Suprapubic skin (tissue), 4 donors: ENCODE measurements at regions not wholly inside any gene's neighbourhood (a gene's known extent, or its start where the extent isn't known, plus 50 kb on each side); places are given as distances from the start of the nearest gene placed in this dataset.

ENCODE experiments used
- DNase-seq, 2 donors: peaks; one replicate each; pipeline ENCODE4 v3.0.0-alpha.2; 2019; ENCODE audit warnings: low spot score in 2 of 2
- H3K27ac ChIP-seq: fragments of 200-600 bp; sonication (generic); one replicate; pipeline ENCODE4 v1.5.1; 2019
- H3K27me3 ChIP-seq: fragments of 200-600 bp; sonication (generic); one replicate; pipeline ENCODE4 v1.5.1; 2019
- H3K36me3 ChIP-seq: fragments of 200-600 bp; sonication (generic); one replicate; pipeline ENCODE4 v1.5.1; 2019
- H3K4me1 ChIP-seq: fragments of 200-600 bp; sonication (generic); one replicate; pipeline ENCODE4 v1.5.1; 2019
- H3K4me3 ChIP-seq: fragments of 200-600 bp; sonication (generic); one replicate; pipeline ENCODE4 v1.5.1; 2019; ENCODE audit warnings: mild to moderate bottlenecking
- H3K9me3 ChIP-seq: fragments of 200-600 bp; sonication (generic); one replicate; pipeline ENCODE4 v1.5.1; 2019
- EP300 ChIP-seq: sonication (generic); formaldehyde crosslinking; IDR thresholded peaks from one replicate; pipeline ENCODE4 v1.6.1; 2017; ENCODE audit warnings: antibody characterized with exemption
- POLR2A ChIP-seq, 2 donors: fragments of 450-650 bp; IDR thresholded peaks; one replicate each; pipeline ENCODE4 v1.6.1; 2017; ENCODE audit warnings: antibody characterized with exemption in 2 of 2, mild to moderate bottlenecking in 2 of 2, moderate library complexity in 2 of 2
- POLR2AphosphoS5 ChIP-seq, 3 donors: sonication (generic); formaldehyde crosslinking; IDR thresholded peaks; one replicate each; pipeline ENCODE4 v1.6.1; 2017; ENCODE audit warnings: antibody characterized with exemption in 3 of 3
- WGBS: methylation state at CpG from one replicate; pipeline ENCODE4 v1.1.5; 2018; 5-methylcytosine and 5-hydroxymethylcytosine counted together
- TF ChIP-seq, protein P1 (sequence below), 2 donors: fragments of 200-600 bp in 1 of 2; fragments of 450-650 bp in 1 of 2; sonication (generic) in 1 of 2; IDR thresholded peaks; one replicate each; pipeline ENCODE4 v1.5.1; 2016 to 2019; ENCODE audit warnings: antibody characterized with exemption in 2 of 2, mild to moderate bottlenecking in 1 of 2, moderate library complexity in 1 of 2

DNA sequence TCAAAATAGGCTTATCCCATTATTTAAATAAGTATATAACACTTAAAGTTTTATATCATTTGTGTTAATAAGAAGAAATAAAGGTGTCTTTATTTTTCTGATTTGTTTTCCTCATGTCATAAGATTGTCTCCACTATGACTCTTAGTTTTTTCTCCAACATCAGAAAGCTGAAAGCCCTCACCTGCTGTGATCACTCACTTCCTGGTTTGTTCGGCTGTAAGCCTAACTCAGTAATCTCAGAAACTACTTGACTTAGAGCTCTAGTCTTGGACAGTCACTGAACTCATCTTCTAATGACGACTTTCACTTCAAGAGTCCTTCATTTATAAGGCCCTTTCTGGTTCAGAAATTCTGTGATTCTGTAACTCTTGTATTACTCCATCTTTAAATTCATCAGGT, 311.0 kb downstream of the ZEB2 start:
- Histone ChIP-seq H3K27ac (no peak overlapping the region), H3K36me3 (peaks cover 18% of the 10 kb centered on the region), H3K4me3 (no peak overlapping the region), H3K9me3 (no peaks in the 10 kb centered on the region), H3K4me1 (no peaks in the 10 kb centered on the region), H3K27me3 (no peaks in the 10 kb centered on the region)
- 95% methylated on average over 2 of the region's 2 CpGs for WGBS
- TF ChIP-seq, protein P1, sequence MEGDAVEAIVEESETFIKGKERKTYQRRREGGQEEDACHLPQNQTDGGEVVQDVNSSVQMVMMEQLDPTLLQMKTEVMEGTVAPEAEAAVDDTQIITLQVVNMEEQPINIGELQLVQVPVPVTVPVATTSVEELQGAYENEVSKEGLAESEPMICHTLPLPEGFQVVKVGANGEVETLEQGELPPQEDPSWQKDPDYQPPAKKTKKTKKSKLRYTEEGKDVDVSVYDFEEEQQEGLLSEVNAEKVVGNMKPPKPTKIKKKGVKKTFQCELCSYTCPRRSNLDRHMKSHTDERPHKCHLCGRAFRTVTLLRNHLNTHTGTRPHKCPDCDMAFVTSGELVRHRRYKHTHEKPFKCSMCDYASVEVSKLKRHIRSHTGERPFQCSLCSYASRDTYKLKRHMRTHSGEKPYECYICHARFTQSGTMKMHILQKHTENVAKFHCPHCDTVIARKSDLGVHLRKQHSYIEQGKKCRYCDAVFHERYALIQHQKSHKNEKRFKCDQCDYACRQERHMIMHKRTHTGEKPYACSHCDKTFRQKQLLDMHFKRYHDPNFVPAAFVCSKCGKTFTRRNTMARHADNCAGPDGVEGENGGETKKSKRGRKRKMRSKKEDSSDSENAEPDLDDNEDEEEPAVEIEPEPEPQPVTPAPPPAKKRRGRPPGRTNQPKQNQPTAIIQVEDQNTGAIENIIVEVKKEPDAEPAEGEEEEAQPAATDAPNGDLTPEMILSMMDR (IDR thresholded peaks at IDR 0.05): no peak
- TF ChIP-seq POLR2A (IDR thresholded peaks at IDR 0.05): no peak
- TF ChIP-seq POLR2AphosphoS5 (IDR thresholded peaks at IDR 0.05): no peak
- no peak for TF ChIP-seq EP300
- no peak for DNase-seq

DNA sequence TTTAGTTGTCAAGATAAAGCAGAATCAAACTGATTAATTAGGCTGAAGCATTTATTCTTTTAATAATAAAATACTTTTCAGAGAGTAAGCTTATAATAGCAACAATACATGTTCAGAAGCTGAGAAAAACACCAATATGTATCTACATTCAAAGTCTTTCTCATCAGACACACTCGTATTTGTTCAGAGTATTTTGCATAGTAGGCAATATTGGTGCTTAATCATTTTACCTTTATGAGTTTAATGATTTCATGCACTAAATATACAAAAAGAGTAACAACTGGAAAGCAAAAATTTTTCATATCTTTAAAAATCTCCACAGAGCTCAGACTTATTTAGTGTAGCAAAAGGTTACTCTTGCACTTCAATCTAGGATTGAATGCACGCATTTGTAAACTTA, 313.9 kb downstream of the ZEB2 start:
- 95% methylated on average over 2 of the region's 2 CpGs for WGBS
- no peak overlapping the region for H3K4me3 ChIP-seq

DNA sequence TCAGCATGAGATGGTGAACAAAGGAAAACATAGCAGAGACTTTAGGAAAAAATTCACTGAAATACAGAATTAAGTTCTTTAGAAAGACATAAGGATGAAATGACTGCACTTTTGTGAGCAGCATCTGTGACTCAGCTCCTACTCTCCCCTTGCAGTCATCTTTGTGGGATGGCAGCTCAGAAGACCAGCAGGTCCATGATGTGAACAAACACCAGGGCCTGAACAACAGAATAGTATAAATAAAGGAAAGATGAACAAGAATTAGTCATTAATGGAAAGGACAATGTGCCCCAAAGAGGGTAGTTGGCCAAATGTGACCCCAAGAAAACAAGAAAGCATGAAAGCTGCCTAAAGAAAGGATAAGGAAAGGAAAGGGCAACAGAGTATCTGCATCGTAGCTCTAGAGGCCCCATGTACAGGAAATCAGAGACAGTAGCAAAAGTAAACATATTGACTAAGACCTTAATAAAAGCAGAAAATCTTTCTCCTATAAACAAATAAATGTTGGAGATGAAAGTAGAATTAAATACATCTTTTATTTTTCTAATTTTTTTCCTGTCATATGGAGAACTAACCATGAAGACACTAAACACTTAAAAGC, 318.0 kb downstream of the ZEB2 start:
- TF ChIP-seq POLR2A (IDR thresholded peaks at IDR 0.05) (no peak), EP300 (no peak), POLR2AphosphoS5 (IDR thresholded peaks at IDR 0.05) (no peak)
- TF ChIP-seq, protein P1 (IDR thresholded peaks at IDR 0.05): no peak
- DNase-seq: no peak
- 88% methylated on average over 1 of the region's 1 CpG for WGBS

More for the DNA sequence above, 313.9 kb downstream of the ZEB2 start:
- H3K9me3 ChIP-seq: no peaks in the 10 kb centered on the region
- no peaks in the 10 kb centered on the region for H3K27me3 ChIP-seq
- no peak overlapping the region for H3K27ac ChIP-seq
- no peak for DNase-seq
- TF ChIP-seq POLR2AphosphoS5 (IDR thresholded peaks at IDR 0.05) (no peak), EP300 (no peak), POLR2A (IDR thresholded peaks at IDR 0.05) (no peak)
- TF ChIP-seq, protein P1 (IDR thresholded peaks at IDR 0.05): no peak
- H3K36me3 ChIP-seq: peaks cover 18% of the 10 kb centered on the region
- no peaks in the 10 kb centered on the region for H3K4me1 ChIP-seq

DNA sequence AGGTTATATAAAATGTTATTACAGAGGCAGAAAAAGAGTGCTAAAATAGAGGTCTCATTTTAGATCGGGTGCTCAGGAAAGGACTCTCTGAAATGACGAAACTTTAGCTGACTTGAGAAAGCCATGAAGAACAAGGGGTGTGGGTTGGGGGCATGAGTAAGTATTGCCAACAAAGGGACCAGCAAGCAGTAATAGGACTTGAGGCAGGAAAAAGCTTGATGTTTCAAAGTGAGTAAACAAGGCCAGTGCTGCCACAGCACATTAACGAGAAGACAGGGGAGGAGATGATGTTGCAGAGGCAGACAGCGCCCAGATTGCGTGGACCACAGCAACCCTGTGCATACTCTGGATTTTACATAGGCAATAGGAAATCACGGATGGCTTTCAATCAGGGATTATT, 318.8 kb downstream of the ZEB2 start:
- no peak overlapping the region for H3K4me3 ChIP-seq
- WGBS: 92% methylated on average over 6 of the region's 6 CpGs
- DNase-seq: no peak
- H3K9me3 ChIP-seq: no peaks in the 10 kb centered on the region
- TF ChIP-seq, protein P1 (IDR thresholded peaks at IDR 0.05): no peak
- TF ChIP-seq EP300 (no peak), POLR2A (IDR thresholded peaks at IDR 0.05) (no peak), POLR2AphosphoS5 (IDR thresholded peaks at IDR 0.05) (no peak)
- H3K36me3 ChIP-seq: no peaks in the 10 kb centered on the region
- H3K27me3 ChIP-seq: no peaks in the 10 kb centered on the region
- no peak overlapping the region for H3K27ac ChIP-seq
- no peaks in the 10 kb centered on the region for H3K4me1 ChIP-seq

More for the DNA sequence above, 318.0 kb downstream of the ZEB2 start:
- Histone ChIP-seq H3K9me3 (no peaks in the 10 kb centered on the region), H3K4me3 (no peak overlapping the region), H3K36me3 (no peaks in the 10 kb centered on the region), H3K27ac (no peak overlapping the region), H3K4me1 (no peaks in the 10 kb centered on the region), H3K27me3 (no peaks in the 10 kb centered on the region)

DNA sequence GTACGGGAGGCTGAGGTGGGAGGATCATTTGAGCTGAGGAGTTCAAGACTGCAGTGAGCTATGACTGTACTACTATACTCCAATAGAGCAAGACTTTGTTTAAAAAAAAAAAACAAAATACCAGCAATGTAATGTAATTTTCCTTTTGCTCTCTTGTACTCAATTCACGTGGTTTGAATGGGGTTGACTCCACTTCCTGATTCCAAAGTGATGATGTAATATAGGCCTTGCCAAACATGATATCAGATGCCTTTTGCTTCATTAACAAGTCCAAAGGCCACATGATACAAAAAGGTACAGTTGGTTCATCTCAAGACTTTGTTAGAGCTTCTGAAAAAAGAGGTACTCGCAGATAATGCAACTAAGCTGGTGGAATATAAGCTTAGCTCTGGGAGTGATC, 321.8 kb downstream of the ZEB2 start:
- TF ChIP-seq, protein P1 (IDR thresholded peaks at IDR 0.05): no peak
- TF ChIP-seq POLR2A (IDR thresholded peaks at IDR 0.05) (no peak), POLR2AphosphoS5 (IDR thresholded peaks at IDR 0.05) (no peak)
- no peaks in the 10 kb centered on the region for H3K4me1 ChIP-seq
- no peak for DNase-seq
- no peaks in the 10 kb centered on the region for H3K36me3 ChIP-seq
- whole genome bisulfite sequencing: 64% methylated on average over 3 of the region's 3 CpGs
- no peak overlapping the region for H3K27ac ChIP-seq
- no peak overlapping the region for H3K4me3 ChIP-seq
- H3K9me3 ChIP-seq: no peaks in the 10 kb centered on the region
- no peaks in the 10 kb centered on the region for H3K27me3 ChIP-seq
